ENCODE measurements at regions not wholly inside any gene's neighbourhood (a gene's known extent, or its start where the extent isn't known, plus 50 kb on each side); places are given as distances from the start of the nearest gene placed in this dataset.

- no peak for DNase-seq
These were observed 52.6 kb upstream of the ATP5MC3 start for GRCh38 chr2:175234153-175234552.

- DNase-seq, result no peak
These were observed 51.7 kb upstream of the ATP5MC3 start for GRCh38 chr2:175233135-175233719.

All from NCI-H187 (cell line).